ENCODE measurements at regions not wholly inside any gene's neighbourhood (a gene's known extent, or its start where the extent isn't known, plus 50 kb on each side); places are given as distances from the start of the nearest gene placed in this dataset.
A peak's percentile ranks its signal among the peaks of the same experiment; 100 is the strongest.

GRCh38 chr16:6193718-6194117 is 1096.1 kb upstream of the EEF2KMT start:
- Histone ChIP-seq H3F3A (replicated peaks; ENCODE audit: low read depth) (no peaks in the 10 kb centered on the region), H3K4me1 (ENCODE audit: insufficient read depth) (peaks cover 39% of the 10 kb centered on the region), H3K27ac (ENCODE audit: low read depth) (no peak overlapping the region), H3K36me3 (ENCODE audit: insufficient read depth) (no peaks in the 10 kb centered on the region), H4K20me1 (replicated peaks; ENCODE audit: insufficient read depth) (no peaks in the 10 kb centered on the region), H2AFZ (no peak overlapping the region), H3K4me2 (no peak overlapping the region), H3K27me3 (ENCODE audit: insufficient read depth) (no peaks in the 10 kb centered on the region), H3K4me3 (no peak overlapping the region), H3K9me2 (ENCODE audit: insufficient read depth) (peaks cover 18% of the 10 kb centered on the region), H3K79me2 (replicated peaks; ENCODE audit: insufficient read depth) (no peaks in the 10 kb centered on the region)
- no peak for TF ChIP-seq ZNF331 (CRISPR knock-in tag; IDR thresholded peaks at IDR 0.05; ENCODE audit: low read depth)
- no peak for TF ChIP-seq NANOG (IDR thresholded peaks at IDR 0.05; ENCODE audit: borderline replicate concordance)
- TF ChIP-seq EZH2 (IDR thresholded peaks at IDR 0.05; ENCODE audit: low read depth, unreplicated experiment), result no peak
- 0 out of 2 replicates have a peak, but pooled peaks have one; percentile 44 for TF ChIP-seq ZNF114 (CRISPR knock-in tag; IDR thresholded peaks at IDR 0.05)
- TF ChIP-seq ETS1 (IDR thresholded peaks at IDR 0.05), result no peak
- no peak for TF ChIP-seq STAT1 (IDR thresholded peaks at IDR 0.05; ENCODE audit: unreplicated experiment)
- TF ChIP-seq POLR2AphosphoS5 (IDR thresholded peaks at IDR 0.05; ENCODE audit: low read depth), result no peak
- TF ChIP-seq CREB1 (CRISPR knock-in tag; IDR thresholded peaks at IDR 0.05; ENCODE audit: low read depth), result peak; percentile 55
- peak; percentile 87 for TF ChIP-seq REST (IDR thresholded peaks at IDR 0.05; ENCODE audit: unreplicated experiment)
- no peak for TF ChIP-seq EZH2phosphoT487 (IDR thresholded peaks at IDR 0.05; ENCODE audit: unreplicated experiment)
- TF ChIP-seq CTCF (conservative IDR thresholded peaks at IDR 0.05; ENCODE audit: low read depth in 2 of 2), result no peak
- TF ChIP-seq JUNB (IDR thresholded peaks at IDR 0.05; ENCODE audit: unreplicated experiment), result no peak
- TF ChIP-seq ZNF462 (CRISPR knock-in tag; IDR thresholded peaks at IDR 0.05), result peak; percentile 84
- H3K4me3 Mint-ChIP-seq, result no peak overlapping the region
- DNase-seq (ENCODE audit: low spot score) (peak; percentile 81), ATAC-seq (peak; percentile 72)
- no peaks in the 10 kb centered on the region for H3K9me3 Mint-ChIP-seq
- no peak overlapping the region for H3K27ac Mint-ChIP-seq
- H3K36me3 Mint-ChIP-seq (ENCODE audit: low read depth), result 0 out of 3 replicates have a peak, but pooled peaks cover 4% of the 10 kb centered on the region
- peaks cover 47% of the 10 kb centered on the region for H3K4me1 Mint-ChIP-seq
- peaks cover 3% of the 10 kb centered on the region for H3K27me3 Mint-ChIP-seq (ENCODE audit: insufficient read depth, low read depth, poor library complexity)
